ENCODE measurements at regions not wholly inside any gene's neighbourhood (a gene's known extent, or its start where the extent isn't known, plus 50 kb on each side); places are given as distances from the start of the nearest gene placed in this dataset.

DNA sequence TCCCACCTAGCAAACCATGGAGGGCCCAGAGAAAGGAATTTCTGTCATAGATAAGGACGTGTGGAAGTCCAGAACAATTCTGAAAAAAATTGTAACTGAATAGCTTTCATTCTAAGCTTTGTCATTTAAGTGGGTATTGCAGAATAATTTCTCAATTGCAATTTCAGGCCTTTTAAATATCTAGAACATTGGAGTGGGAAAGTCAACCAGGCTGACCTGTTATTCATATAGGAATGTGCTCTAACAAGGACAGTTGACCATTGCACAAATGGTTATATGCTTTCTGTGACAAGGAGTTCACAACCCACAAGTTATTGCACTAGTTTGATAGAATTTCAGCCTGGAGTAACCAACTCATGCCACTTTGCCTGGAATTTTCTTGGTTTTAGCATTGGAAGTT is 53.4 kb upstream of the OLIG3 start:
- no peak overlapping the region for H4K8ac ChIP-seq (ENCODE audit: extremely low read depth, insufficient read depth, low read length)
- H3K4me3 ChIP-seq (ENCODE audit: extremely low read depth in 1 of 4, insufficient read depth in 2 of 4, low read depth in 3 of 4, low read length in 4 of 4): peak overlapping the region in 1 of 4 experiments; percentile 35; a peak in 1 of 8 replicates
- H3K4me1 ChIP-seq (replicated peaks in 1 of 4; ENCODE audit: control insufficient read depth in 3 of 4, insufficient read depth in 4 of 4, low read length in 3 of 4): peaks cover 4 to 16% (median 9%) of the 10 kb centered on the region in 4 experiments; a peak in 5 of 7 replicates
- H2BK20ac ChIP-seq (ENCODE audit: low read length): no peak overlapping the region
- no peaks in the 10 kb centered on the region for H3K36me3 ChIP-seq (ENCODE audit: control insufficient read depth in 2 of 4, insufficient read depth in 4 of 4, low read length in 3 of 4)
- H2BK120ac ChIP-seq (replicated peaks; ENCODE audit: low read depth, low read length): peak overlapping the region; percentile 2
- FAIRE-seq (peak; percentile 52), DNase-seq (ENCODE audit: low read depth in 1 of 2, low spot score in 2 of 2) (no peak)
- H3K9ac ChIP-seq (replicated peaks in 1 of 4; ENCODE audit: extremely low read depth in 1 of 4, low read depth in 3 of 4, low read length in 3 of 4): no peak overlapping the region
- no peak overlapping the region for H2AK5ac ChIP-seq (ENCODE audit: low read depth, low read length)
- peak overlapping the region; percentile 8 for H4K91ac ChIP-seq (replicated peaks; ENCODE audit: insufficient read length, low read length)
- no peak overlapping the region for H3K27ac ChIP-seq (ENCODE audit: low read depth, low read length)
- no peak overlapping the region for H3K4ac ChIP-seq (replicated peaks; ENCODE audit: insufficient read length, low read depth, low read length)
- 58% methylated on average over 1 of the region's 1 CpG; no CpG with 5 or more reads in 1 of the 2 experiments for WGBS, 2 experiments (ENCODE audit: extremely low coverage in 1 of 2, insufficient coverage in 1 of 2, insufficient read length in 1 of 2, insufficient replicate concordance in 2 of 2, low coverage in 1 of 2, low lambda C conversion rate in 2 of 2, missing lambda C conversion rate in 1 of 2)
- no peak overlapping the region for H3K18ac ChIP-seq (ENCODE audit: extremely low read depth, low read length)
- no peak overlapping the region for H2BK5ac ChIP-seq (ENCODE audit: low read depth, low read length)
- no peaks in the 10 kb centered on the region for H4K20me1 ChIP-seq (replicated peaks in 1 of 2; ENCODE audit: control insufficient read depth in 1 of 2, insufficient read depth in 2 of 2, low read length in 2 of 2)
- H3K79me1 ChIP-seq (ENCODE audit: low read depth, low read length): no peaks in the 10 kb centered on the region
- H3K56ac ChIP-seq (replicated peaks; ENCODE audit: insufficient read length, low read depth, low read length): no peak overlapping the region
- H2AFZ ChIP-seq (ENCODE audit: low read length): no peak overlapping the region
- H3K79me2 ChIP-seq (ENCODE audit: control insufficient read depth in 1 of 2, insufficient read depth in 2 of 2, low read length in 2 of 2): no peaks in the 10 kb centered on the region
- H2BK15ac ChIP-seq (ENCODE audit: low read length): no peak overlapping the region
- no peaks in the 10 kb centered on the region for H3K23me2 ChIP-seq (ENCODE audit: low read depth, low read length)
- no peaks in the 10 kb centered on the region for H3K27me3 ChIP-seq (replicated peaks in 1 of 4; ENCODE audit: control insufficient read depth in 3 of 4, extremely low read depth in 1 of 4, insufficient read depth in 3 of 4, low read length in 3 of 4)
- H3K9me3 ChIP-seq (ENCODE audit: insufficient read depth in 2 of 2, low read depth in 1 of 2, low read length in 1 of 2): no peaks in the 10 kb centered on the region
- H2BK12ac ChIP-seq (ENCODE audit: low read depth, low read length): no peak overlapping the region
- CTCF ChIA-PET (ENCODE audit: partially characterized antibody): interaction anchor here (0.9 to 2.5 kb wide), 6 partner anchors 10 to 177 kb away, joined by 3 to 7 read pairs (median 5); no protein-coding TSS in a partner anchor
- H4K5ac ChIP-seq (ENCODE audit: insufficient read length, low read depth, low read length): no peak overlapping the region
- POLR2A ChIA-PET (ENCODE audit: partially characterized antibody): no interaction called here
- no peak overlapping the region for H3K23ac ChIP-seq (ENCODE audit: insufficient read length)
- H3K4me2 ChIP-seq (ENCODE audit: insufficient read depth in 1 of 2, low read depth in 2 of 2, low read length in 2 of 2): 0 out of 4 replicates have a peak overlapping the region, but pooled peaks of 1 of the 2 experiments have one; percentile 31
- no peak overlapping the region for H3K14ac ChIP-seq (ENCODE audit: insufficient read length)
- TF ChIP-seq ZNF274 (IDR thresholded peaks at IDR 0.05; ENCODE audit: borderline replicate concordance, extremely low read depth, low read length) (no peak), POLR2AphosphoS5 (IDR thresholded peaks at IDR 0.05; ENCODE audit: low read depth, low read length) (no peak), ASH2L (IDR thresholded peaks at IDR 0.05; ENCODE audit: low read length) (no peak), TBP (IDR thresholded peaks at IDR 0.05; ENCODE audit: low read depth, low read length) (no peak), TAF1 (IDR thresholded peaks at IDR 0.05; ENCODE audit: low read depth, low read length) (no peak), SIN3A (conservative IDR thresholded peaks at IDR 0.05 in 1 of 2, IDR thresholded peaks at IDR 0.05 in 1 of 2; ENCODE audit: low read depth in 1 of 2, low read length in 2 of 2) (no peak), POU5F1 (IDR thresholded peaks at IDR 0.05; ENCODE audit: low read depth, low read length) (no peak), CREB1 (IDR thresholded peaks at IDR 0.05) (no peak), SP1 (IDR thresholded peaks at IDR 0.05; ENCODE audit: low read depth, low read length) (no peak), GTF2F1 (IDR thresholded peaks at IDR 0.05; ENCODE audit: borderline replicate concordance, low read depth, low read length) (no peak)
- TF ChIP-seq, protein P1, sequence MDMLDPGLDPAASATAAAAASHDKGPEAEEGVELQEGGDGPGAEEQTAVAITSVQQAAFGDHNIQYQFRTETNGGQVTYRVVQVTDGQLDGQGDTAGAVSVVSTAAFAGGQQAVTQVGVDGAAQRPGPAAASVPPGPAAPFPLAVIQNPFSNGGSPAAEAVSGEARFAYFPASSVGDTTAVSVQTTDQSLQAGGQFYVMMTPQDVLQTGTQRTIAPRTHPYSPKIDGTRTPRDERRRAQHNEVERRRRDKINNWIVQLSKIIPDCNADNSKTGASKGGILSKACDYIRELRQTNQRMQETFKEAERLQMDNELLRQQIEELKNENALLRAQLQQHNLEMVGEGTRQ (IDR thresholded peaks at IDR 0.05; ENCODE audit: low read length): no peak
- TF ChIP-seq, protein P2, sequence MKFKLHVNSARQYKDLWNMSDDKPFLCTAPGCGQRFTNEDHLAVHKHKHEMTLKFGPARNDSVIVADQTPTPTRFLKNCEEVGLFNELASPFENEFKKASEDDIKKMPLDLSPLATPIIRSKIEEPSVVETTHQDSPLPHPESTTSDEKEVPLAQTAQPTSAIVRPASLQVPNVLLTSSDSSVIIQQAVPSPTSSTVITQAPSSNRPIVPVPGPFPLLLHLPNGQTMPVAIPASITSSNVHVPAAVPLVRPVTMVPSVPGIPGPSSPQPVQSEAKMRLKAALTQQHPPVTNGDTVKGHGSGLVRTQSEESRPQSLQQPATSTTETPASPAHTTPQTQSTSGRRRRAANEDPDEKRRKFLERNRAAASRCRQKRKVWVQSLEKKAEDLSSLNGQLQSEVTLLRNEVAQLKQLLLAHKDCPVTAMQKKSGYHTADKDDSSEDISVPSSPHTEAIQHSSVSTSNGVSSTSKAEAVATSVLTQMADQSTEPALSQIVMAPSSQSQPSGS (IDR thresholded peaks at IDR 0.05; ENCODE audit: low read length): no peak

Data from H1 (cell line).